Dermis microvascular lymphatic vessel endothelial cell (primary cell): ENCODE measurements at regions not wholly inside any gene's neighbourhood (a gene's known extent, or its start where the extent isn't known, plus 50 kb on each side); places are given as distances from the start of the nearest gene placed in this dataset.

Source experiments
- DNase-seq, 2 donors: peaks; one replicate each; pipeline versions ENCODE4 v3.0.0 to v3.0.0-alpha.2; 2010; ENCODE audit warnings: low read depth in 2 of 2

GRCh38 chr21:39056636-39057035 lies 126.6 kb downstream of the PSMG1 start:
- DNase-seq, result no peak

GRCh38 chr21:39055167-39055767 lies 128.0 kb downstream of the PSMG1 start:
- peak; percentile 33 to 47 for DNase-seq

- DNase-seq, result no peak
These were observed 129.2 kb downstream of the PSMG1 start for GRCh38 chr21:39054066-39054465.

- DNase-seq, result no peak
These were observed 130.1 kb downstream of the PSMG1 start for GRCh38 chr21:39053126-39053525.

GRCh38 chr21:39052718-39053117 lies 130.5 kb downstream of the PSMG1 start:
- DNase-seq, result no peak

- DNase-seq, result no peak
These were observed 131.7 kb downstream of the PSMG1 start for GRCh38 chr21:39051588-39051949.

GRCh38 chr21:39050841-39051587 lies 132.2 kb downstream of the PSMG1 start:
- no peak for DNase-seq

- DNase-seq, result no peak
These were observed 134.7 kb downstream of the PSMG1 start for GRCh38 chr21:39048574-39048973.

- DNase-seq, result peak; percentile 43 to 57
These were observed 135.2 kb downstream of the PSMG1 start for GRCh38 chr21:39048064-39048463.

- DNase-seq, result no peak
These were observed 136.2 kb downstream of the PSMG1 start for GRCh38 chr21:39047046-39047445.

GRCh38 chr21:39046236-39046916 lies 136.9 kb downstream of the PSMG1 start:
- peak in 1 of 2 donors; percentile 23 for DNase-seq

- no peak for DNase-seq
These were observed 141.4 kb downstream of the PSMG1 start for GRCh38 chr21:39041816-39042215.

- DNase-seq, result peak; percentile 51 to 59
These were observed 142.6 kb downstream of the PSMG1 start for GRCh38 chr21:39040494-39041110.

- peak; percentile 17 to 45 for DNase-seq
These were observed 145.3 kb downstream of the PSMG1 start for GRCh38 chr21:39037807-39038405.

GRCh38 chr21:39036581-39036980 lies 146.7 kb downstream of the PSMG1 start:
- no peak for DNase-seq

GRCh38 chr21:39034590-39035536 lies 148.4 kb downstream of the PSMG1 start:
- no peak for DNase-seq

GRCh38 chr21:39033878-39034589 lies 149.2 kb downstream of the PSMG1 start:
- peak; percentile 20 to 52 for DNase-seq

GRCh38 chr21:39029900-39030884 lies 153.1 kb downstream of the PSMG1 start:
- no peak for DNase-seq
